ENCODE measurements at regions not wholly inside any gene's neighbourhood (a gene's known extent, or its start where the extent isn't known, plus 50 kb on each side); places are given as distances from the start of the nearest gene placed in this dataset.

DNA sequence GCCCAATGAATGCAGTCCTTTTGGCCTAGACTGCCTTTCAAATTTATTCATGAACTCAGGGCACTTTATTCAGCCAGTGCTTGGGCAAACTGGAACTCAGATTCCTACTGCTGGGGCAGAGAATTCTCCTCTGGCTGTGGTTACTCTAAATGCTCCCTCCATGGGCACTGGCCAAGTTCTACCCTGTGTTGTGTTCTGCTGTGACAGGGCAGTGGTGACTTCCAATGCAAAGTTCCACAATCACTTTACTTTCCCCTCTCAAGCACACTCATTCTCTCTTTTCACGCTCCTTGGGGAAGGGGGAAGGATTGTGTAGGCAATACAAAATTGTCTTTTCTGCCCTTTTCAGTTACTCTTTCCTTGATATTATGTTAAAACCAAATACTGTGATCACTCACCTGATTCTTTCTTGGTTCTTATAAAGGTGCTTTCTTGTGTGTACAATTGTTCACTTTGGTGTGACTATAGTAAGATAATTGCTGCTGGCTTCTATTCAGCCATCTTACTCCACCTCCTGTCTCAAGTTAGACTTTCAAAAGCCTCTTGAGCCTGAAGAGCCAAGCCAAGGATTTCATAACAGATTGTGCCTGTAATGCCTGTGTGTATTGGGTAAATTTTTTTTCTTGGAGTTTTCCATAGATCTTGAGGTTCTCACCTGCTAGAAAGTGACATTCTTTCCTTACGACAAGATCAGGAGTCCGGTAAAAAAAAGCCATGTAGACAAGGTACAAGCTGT is 1078.6 kb downstream of the FAM133A start:
- TF ChIP-seq, protein P1, sequence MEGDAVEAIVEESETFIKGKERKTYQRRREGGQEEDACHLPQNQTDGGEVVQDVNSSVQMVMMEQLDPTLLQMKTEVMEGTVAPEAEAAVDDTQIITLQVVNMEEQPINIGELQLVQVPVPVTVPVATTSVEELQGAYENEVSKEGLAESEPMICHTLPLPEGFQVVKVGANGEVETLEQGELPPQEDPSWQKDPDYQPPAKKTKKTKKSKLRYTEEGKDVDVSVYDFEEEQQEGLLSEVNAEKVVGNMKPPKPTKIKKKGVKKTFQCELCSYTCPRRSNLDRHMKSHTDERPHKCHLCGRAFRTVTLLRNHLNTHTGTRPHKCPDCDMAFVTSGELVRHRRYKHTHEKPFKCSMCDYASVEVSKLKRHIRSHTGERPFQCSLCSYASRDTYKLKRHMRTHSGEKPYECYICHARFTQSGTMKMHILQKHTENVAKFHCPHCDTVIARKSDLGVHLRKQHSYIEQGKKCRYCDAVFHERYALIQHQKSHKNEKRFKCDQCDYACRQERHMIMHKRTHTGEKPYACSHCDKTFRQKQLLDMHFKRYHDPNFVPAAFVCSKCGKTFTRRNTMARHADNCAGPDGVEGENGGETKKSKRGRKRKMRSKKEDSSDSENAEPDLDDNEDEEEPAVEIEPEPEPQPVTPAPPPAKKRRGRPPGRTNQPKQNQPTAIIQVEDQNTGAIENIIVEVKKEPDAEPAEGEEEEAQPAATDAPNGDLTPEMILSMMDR (IDR thresholded peaks at IDR 0.05): no peak
- no peak for TF ChIP-seq POLR2A (IDR thresholded peaks at IDR 0.05)
